Thymus (tissue), 11 donors: ENCODE measurements at regions not wholly inside any gene's neighbourhood (a gene's known extent, or its start where the extent isn't known, plus 50 kb on each side); places are given as distances from the start of the nearest gene placed in this dataset.

Experiments
- DNase-seq, 9 donors: peaks; one replicate each; pipeline ENCODE4 v3.0.0-alpha.2; 2013; ENCODE audit warnings: low spot score in 9 of 9, low read depth in 6 of 9, missing footprints in 1 of 9
- H3K27ac ChIP-seq, 2 donors: one replicate each; pipeline ENCODE4 v1.5.1; 2013; ENCODE audit warnings: control low read depth in 1 of 2, low read depth in 1 of 2, low read length in 1 of 2, mild to moderate bottlenecking in 1 of 2, moderate library complexity in 1 of 2
- H3K27me3 ChIP-seq, 2 donors: one replicate each; pipeline ENCODE4 v1.5.1; 2013; ENCODE audit warnings: low read length in 1 of 2; ENCODE audit not compliant: control insufficient read depth in 2 of 2, insufficient read depth in 1 of 2
- H3K36me3 ChIP-seq, 2 donors: one replicate each; pipeline ENCODE4 v1.5.1; 2013; ENCODE audit warnings: low read length in 1 of 2, mild to moderate bottlenecking in 1 of 2, moderate library complexity in 1 of 2; ENCODE audit not compliant: control insufficient read depth in 2 of 2, insufficient read depth in 2 of 2
- H3K4me1 ChIP-seq, 2 donors: one replicate each; pipeline ENCODE4 v1.5.1; 2013; ENCODE audit warnings: low read length in 2 of 2; ENCODE audit not compliant: control insufficient read depth in 2 of 2, insufficient read depth in 2 of 2
- H3K4me3 ChIP-seq, 2 donors: one replicate each; pipeline ENCODE4 v1.5.1; 2013; ENCODE audit warnings: low read length in 2 of 2, control low read depth in 1 of 2, mild to moderate bottlenecking in 1 of 2
- H3K9me3 ChIP-seq, 2 donors: one replicate each; pipeline ENCODE4 v1.5.1; 2013; ENCODE audit warnings: low read length in 1 of 2, mild to moderate bottlenecking in 1 of 2; ENCODE audit not compliant: control insufficient read depth in 2 of 2, insufficient read depth in 1 of 2
- WGBS: extraction: QIAGEN DNeasy Blood & Tissue Kit; methylation state at CpG from one replicate; pipeline ENCODE4 v1.1.7; 2013; 5-methylcytosine and 5-hydroxymethylcytosine counted together
- donor health status: healthy.

GRCh38 chr3:22122567-22122966, 371.6 kb upstream of the ZNF385D start:
- Histone ChIP-seq H3K4me1 (no peaks in the 10 kb centered on the region), H3K27ac (no peak overlapping the region), H3K36me3 (no peaks in the 10 kb centered on the region), H3K4me3 (no peak overlapping the region), H3K27me3 (no peaks in the 10 kb centered on the region), H3K9me3 (no peaks in the 10 kb centered on the region)
- 87% methylated on average over 3 of the region's 3 CpGs for WGBS
- DNase-seq = no peak

- WGBS = 90% methylated on average over 2 of the region's 2 CpGs
- H3K27ac ChIP-seq = no peak overlapping the region
- no peaks in the 10 kb centered on the region for H3K9me3 ChIP-seq
- no peak for DNase-seq
- no peaks in the 10 kb centered on the region for H3K4me1 ChIP-seq
- H3K27me3 ChIP-seq = no peaks in the 10 kb centered on the region
- H3K4me3 ChIP-seq = no peak overlapping the region
- no peaks in the 10 kb centered on the region for H3K36me3 ChIP-seq
Measured at GRCh38 chr3:22129101-22129500, 378.1 kb upstream of the ZNF385D start.

GRCh38 chr3:22141769-22142168, 390.8 kb upstream of the ZNF385D start:
- DNase-seq = no peak
- no peaks in the 10 kb centered on the region for H3K4me1 ChIP-seq
- no peak overlapping the region for H3K4me3 ChIP-seq
- H3K27me3 ChIP-seq = no peaks in the 10 kb centered on the region
- H3K36me3 ChIP-seq = no peaks in the 10 kb centered on the region
- H3K9me3 ChIP-seq = no peaks in the 10 kb centered on the region
- 90% methylated on average over 2 of the region's 2 CpGs for WGBS
- no peak overlapping the region for H3K27ac ChIP-seq

GRCh38 chr3:22147161-22147560, 396.2 kb upstream of the ZNF385D start:
- no peak for DNase-seq
- H3K36me3 ChIP-seq = no peaks in the 10 kb centered on the region
- H3K9me3 ChIP-seq = no peaks in the 10 kb centered on the region
- H3K4me1 ChIP-seq = no peaks in the 10 kb centered on the region
- H3K4me3 ChIP-seq = no peak overlapping the region
- 94% methylated on average over 3 of the region's 3 CpGs for WGBS
- H3K27ac ChIP-seq = no peak overlapping the region
- H3K27me3 ChIP-seq = no peaks in the 10 kb centered on the region

GRCh38 chr3:22156868-22157267, 405.9 kb upstream of the ZNF385D start:
- WGBS = 52% methylated on average over 2 of the region's 2 CpGs
- no peak for DNase-seq
- no peaks in the 10 kb centered on the region for H3K27me3 ChIP-seq
- H3K4me3 ChIP-seq = no peak overlapping the region
- no peaks in the 10 kb centered on the region for H3K4me1 ChIP-seq
- H3K27ac ChIP-seq = no peak overlapping the region
- H3K36me3 ChIP-seq = no peaks in the 10 kb centered on the region
- no peaks in the 10 kb centered on the region for H3K9me3 ChIP-seq

- Histone ChIP-seq H3K27ac (no peak overlapping the region), H3K9me3 (no peaks in the 10 kb centered on the region), H3K27me3 (no peaks in the 10 kb centered on the region), H3K36me3 (no peaks in the 10 kb centered on the region), H3K4me3 (no peak overlapping the region), H3K4me1 (no peaks in the 10 kb centered on the region)
- 98% methylated on average over 4 of the region's 4 CpGs for WGBS
- no peak for DNase-seq
Measured at GRCh38 chr3:22157848-22158247, 406.8 kb upstream of the ZNF385D start.

GRCh38 chr3:22159004-22159695, 408.1 kb upstream of the ZNF385D start:
- H3K9me3 ChIP-seq = no peaks in the 10 kb centered on the region
- H3K4me3 ChIP-seq = no peak overlapping the region
- no peaks in the 10 kb centered on the region for H3K36me3 ChIP-seq
- no peak overlapping the region for H3K27ac ChIP-seq
- H3K27me3 ChIP-seq = no peaks in the 10 kb centered on the region
- DNase-seq = no peak
- 90% methylated on average over 5 of the region's 5 CpGs for WGBS
- H3K4me1 ChIP-seq = no peaks in the 10 kb centered on the region

GRCh38 chr3:22161315-22161714, 410.3 kb upstream of the ZNF385D start:
- DNase-seq = no peak
- Histone ChIP-seq H3K9me3 (no peaks in the 10 kb centered on the region), H3K4me1 (no peaks in the 10 kb centered on the region), H3K4me3 (no peak overlapping the region), H3K27ac (no peak overlapping the region), H3K36me3 (no peaks in the 10 kb centered on the region), H3K27me3 (no peaks in the 10 kb centered on the region)

- no peak for DNase-seq
- Histone ChIP-seq H3K27ac (no peak overlapping the region), H3K27me3 (no peaks in the 10 kb centered on the region), H3K4me1 (no peaks in the 10 kb centered on the region), H3K4me3 (no peak overlapping the region), H3K9me3 (no peaks in the 10 kb centered on the region), H3K36me3 (no peaks in the 10 kb centered on the region)
- WGBS = 98% methylated on average over 1 of the region's 1 CpG
Measured at GRCh38 chr3:22170370-22170769, 419.4 kb upstream of the ZNF385D start.

GRCh38 chr3:22172964-22173363, 422.0 kb upstream of the ZNF385D start:
- Histone ChIP-seq H3K27me3 (no peaks in the 10 kb centered on the region), H3K4me1 (no peaks in the 10 kb centered on the region), H3K9me3 (no peaks in the 10 kb centered on the region), H3K4me3 (no peak overlapping the region), H3K27ac (no peak overlapping the region), H3K36me3 (no peaks in the 10 kb centered on the region)
- 95% methylated on average over 4 of the region's 4 CpGs for WGBS
- no peak for DNase-seq
